H4 (cell line): ENCODE measurements at regions not wholly inside any gene's neighbourhood (a gene's known extent, or its start where the extent isn't known, plus 50 kb on each side); places are given as distances from the start of the nearest gene placed in this dataset.

Source experiments
- DNase-seq: peaks from one replicate; pipeline ENCODE4 v3.0.0-alpha.2; 2015; ENCODE audit warnings: low spot score

- peak; percentile 80 for DNase-seq
Measured at GRCh38 chr2:58571181-58571852, 330.2 kb upstream of the FANCL start.

- peak; percentile 39 for DNase-seq
Measured at GRCh38 chr2:58569475-58570185, 328.5 kb upstream of the FANCL start.

- DNase-seq, result no peak
Measured at GRCh38 chr2:58568901-58569300, 327.8 kb upstream of the FANCL start.

GRCh38 chr2:58562276-58562675 is 321.2 kb upstream of the FANCL start:
- peak; percentile 48 for DNase-seq

GRCh38 chr2:58560531-58560930 is 319.4 kb upstream of the FANCL start:
- DNase-seq, result no peak

- no peak for DNase-seq
Measured at GRCh38 chr2:58558881-58559280, 317.8 kb upstream of the FANCL start.

GRCh38 chr2:58557176-58557575 is 316.1 kb upstream of the FANCL start:
- no peak for DNase-seq

- no peak for DNase-seq
Measured at GRCh38 chr2:58553937-58554336, 312.8 kb upstream of the FANCL start.

- DNase-seq, result no peak
Measured at GRCh38 chr2:58553522-58553921, 312.4 kb upstream of the FANCL start.

GRCh38 chr2:58545300-58546280 is 304.5 kb upstream of the FANCL start:
- DNase-seq, result no peak

GRCh38 chr2:58543442-58543841 is 302.3 kb upstream of the FANCL start:
- no peak for DNase-seq

GRCh38 chr2:58541511-58541910 is 300.4 kb upstream of the FANCL start:
- DNase-seq, result no peak

- no peak for DNase-seq
Measured at GRCh38 chr2:58540681-58541080, 299.6 kb upstream of the FANCL start.

- no peak for DNase-seq
Measured at GRCh38 chr2:58539973-58540372, 298.8 kb upstream of the FANCL start.

GRCh38 chr2:58535990-58536389 is 294.9 kb upstream of the FANCL start:
- DNase-seq, result no peak

GRCh38 chr2:58535182-58535581 is 294.1 kb upstream of the FANCL start:
- DNase-seq, result no peak

- no peak for DNase-seq
Measured at GRCh38 chr2:58533376-58533775, 292.3 kb upstream of the FANCL start.

GRCh38 chr2:58532641-58533040 is 291.5 kb upstream of the FANCL start:
- no peak for DNase-seq

GRCh38 chr2:58527647-58528046 is 286.5 kb upstream of the FANCL start:
- no peak for DNase-seq

- DNase-seq, result no peak
Measured at GRCh38 chr2:58521803-58522554, 280.9 kb upstream of the FANCL start.

GRCh38 chr2:58520903-58521302 is 279.8 kb upstream of the FANCL start:
- DNase-seq, result no peak

- no peak for DNase-seq
Measured at GRCh38 chr2:58517881-58518280, 276.8 kb upstream of the FANCL start.
